DMS53 treated with DMSO at 0.1 percent for 48 hours (cell line): ENCODE measurements at regions not wholly inside any gene's neighbourhood (a gene's known extent, or its start where the extent isn't known, plus 50 kb on each side); places are given as distances from the start of the nearest gene placed in this dataset.

Experiments
- DNase-seq: peaks from one replicate; lab custom pipeline; 2025; ENCODE audit not compliant: unreplicated experiment; lab: John Stamatoyannopoulos, UW

DNA sequence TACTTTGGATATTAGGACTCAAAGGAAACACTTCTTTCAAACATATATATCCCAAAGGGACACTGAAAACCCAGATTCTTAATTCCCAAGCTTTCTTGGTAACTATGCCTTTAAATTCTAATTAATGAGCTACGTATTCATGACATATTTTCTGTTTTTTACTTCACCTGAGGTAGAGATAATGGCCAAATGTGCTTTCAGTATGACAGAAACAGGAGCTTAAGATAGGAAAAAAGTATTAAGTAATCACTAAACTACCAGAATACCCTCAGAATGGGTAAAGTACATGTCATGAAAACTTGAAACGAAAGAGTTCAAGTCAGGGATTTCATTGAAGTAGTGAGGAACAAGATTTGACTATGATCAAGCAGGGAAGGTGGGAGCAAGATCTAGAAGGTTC lies 478.5 kb downstream of the AGTPBP1 start:
- no peak for DNase-seq

DNA sequence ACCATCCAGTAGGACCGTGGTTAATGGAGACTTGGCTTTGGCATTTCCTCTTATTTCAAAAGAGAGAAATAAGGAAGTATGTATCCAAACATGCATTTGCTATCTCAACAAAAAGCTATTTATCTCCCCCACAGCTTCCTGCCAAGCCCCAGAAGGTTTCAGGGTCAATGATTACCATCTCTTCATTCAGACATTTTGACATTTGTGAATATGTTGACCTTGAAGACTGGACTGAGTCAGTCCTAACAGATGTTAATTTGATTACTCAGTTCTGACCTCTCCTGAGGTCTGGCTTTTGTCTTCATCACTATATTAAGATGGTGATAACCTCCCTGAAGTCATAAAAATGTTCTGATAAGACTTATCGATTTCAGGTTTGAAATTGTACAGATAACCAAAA lies 479.4 kb downstream of the AGTPBP1 start:
- DNase-seq, result no peak

DNA sequence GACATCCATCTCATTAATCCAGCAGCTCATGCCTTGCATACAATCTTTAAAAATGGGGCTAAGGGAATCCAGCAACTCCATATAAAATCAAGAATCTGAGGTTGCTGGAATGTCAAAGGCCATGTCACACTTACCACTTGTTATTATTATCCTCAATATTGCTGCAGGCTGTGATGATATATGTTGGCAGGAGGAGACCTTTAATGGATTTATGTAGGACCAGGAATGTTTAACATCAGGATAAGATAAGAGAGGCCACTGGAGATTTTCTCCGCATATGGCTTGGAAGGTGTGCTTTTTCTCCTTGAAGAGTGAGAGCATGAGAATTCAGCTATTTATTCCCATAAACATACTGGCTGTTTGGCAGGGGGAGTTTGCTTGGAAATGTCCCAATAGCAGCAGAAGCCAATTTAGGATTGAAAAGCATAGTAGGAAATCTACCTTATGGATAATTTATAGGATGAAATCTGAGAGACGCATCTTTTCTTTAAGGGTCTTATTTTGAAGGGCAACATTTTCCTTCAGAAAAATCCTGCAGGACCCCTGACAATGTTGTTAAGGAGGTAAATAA lies 481.4 kb downstream of the AGTPBP1 start:
- DNase-seq, result no peak

DNA sequence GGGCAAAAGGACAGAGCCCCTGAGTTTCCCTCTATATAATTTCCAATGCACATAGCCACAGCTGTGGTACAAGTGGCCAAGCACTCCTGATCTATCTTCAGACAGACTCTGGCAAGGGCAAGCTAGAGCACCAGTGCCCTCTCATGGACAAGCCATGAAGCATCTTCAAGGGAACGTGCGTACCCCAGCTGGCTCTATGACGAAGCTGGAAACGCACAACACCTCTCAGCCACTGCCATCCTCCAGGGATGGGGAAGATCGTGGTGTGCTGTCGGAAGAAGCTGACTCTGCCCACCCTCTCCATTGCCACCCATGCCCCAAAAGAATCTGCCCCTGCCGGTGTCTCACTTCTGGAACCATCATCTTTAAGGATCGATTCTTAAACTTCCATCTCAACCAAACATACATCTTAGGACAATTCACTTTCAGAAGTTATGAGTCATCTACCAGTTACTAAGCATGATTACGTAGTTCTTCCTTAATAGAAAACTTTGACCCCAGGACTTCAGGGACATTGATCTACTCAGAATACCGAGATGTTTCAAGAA lies 482.9 kb downstream of the AGTPBP1 start:
- DNase-seq, result no peak

DNA sequence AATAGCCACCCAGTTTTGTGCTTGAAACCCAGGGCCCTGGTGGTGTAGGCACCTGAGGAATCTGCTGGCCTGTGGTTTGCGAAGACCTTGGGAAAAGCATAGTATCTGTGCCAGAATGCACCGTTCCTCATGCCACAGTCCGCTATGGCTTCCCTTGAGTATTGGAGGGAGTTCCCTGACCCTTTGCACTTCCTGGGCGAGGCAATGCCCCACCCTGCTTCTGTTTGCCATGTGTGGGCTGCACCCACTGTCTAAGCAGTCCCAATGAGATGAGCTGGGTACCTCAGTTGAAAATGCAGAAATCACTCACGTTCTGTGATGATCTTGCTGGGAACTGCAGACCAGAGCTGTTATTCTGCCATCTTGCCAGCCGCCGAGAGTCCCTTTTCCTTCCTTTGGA lies 483.5 kb downstream of the AGTPBP1 start:
- no peak for DNase-seq

DNA sequence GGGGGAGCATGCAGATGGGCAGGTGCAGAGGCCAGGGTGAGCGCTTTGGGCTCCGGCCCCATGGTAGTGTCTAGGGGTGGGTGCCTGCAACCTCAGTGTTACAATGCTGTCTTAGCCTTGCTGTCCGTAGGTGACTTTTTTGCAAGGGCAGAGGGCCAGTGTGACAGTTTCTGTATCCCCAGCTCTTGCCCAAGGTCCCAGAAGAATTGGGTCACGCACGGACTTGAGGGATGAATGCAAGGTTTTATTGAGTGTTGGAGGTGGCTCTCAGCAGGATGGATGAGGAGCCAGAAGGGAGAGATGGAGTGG lies 492.5 kb downstream of the AGTPBP1 start:
- DNase-seq, result no peak

DNA sequence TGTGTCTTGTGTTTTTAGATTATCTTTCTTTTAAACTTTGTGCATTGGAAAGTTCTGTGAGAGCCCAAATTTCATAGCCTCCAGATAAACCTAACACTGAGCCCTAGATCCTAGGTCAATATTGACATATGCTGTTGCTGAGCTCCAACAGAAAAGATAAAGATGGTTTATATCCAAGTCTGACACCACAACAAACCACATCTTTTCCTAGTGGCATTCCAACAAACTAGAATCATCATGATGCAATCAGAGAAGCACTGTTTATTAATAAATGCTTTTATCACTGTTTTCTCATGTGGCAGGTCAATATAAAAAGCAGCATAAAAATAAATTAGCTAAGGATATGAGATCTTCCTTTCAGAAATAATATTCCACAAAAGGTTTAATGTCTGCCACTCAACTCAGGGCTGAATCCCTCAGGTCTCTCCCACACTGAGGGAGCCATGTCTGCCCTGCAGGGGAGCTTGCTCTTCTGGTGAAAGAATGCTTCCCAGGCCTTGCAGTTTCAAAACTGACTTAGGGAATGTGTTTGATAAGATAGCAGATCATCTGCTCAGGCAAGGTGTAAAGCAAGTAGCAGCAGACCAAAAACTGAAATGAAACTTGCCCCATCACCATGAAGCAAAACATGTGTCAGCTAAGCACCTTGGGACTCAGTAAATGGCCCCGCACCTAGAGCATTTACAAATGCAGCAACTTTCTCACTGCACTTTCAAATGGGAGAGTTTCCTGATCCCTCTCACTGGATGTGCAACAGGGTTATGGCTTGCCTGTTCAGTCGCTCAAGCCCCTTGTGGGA lies 493.0 kb downstream of the AGTPBP1 start:
- no peak for DNase-seq

DNA sequence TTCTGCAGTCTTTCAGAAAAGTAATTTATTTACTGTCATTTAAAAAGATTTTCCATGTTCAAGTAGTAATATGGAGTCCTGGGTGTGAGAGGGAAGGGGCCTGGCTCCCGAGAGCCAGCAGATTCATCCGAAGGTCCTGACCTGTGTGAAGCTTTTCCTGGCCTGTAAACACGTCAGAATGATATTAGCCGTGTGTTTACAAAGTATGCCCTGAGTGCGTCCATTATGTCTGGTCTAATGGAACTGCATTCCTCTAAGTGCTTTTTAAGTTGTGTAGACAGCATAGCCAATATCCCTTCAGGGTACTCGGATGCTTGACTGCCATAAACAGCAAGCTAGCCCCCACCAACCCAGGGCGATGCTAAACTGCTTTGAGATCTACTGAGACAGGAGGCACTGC lies 495.2 kb downstream of the AGTPBP1 start:
- no peak for DNase-seq

DNA sequence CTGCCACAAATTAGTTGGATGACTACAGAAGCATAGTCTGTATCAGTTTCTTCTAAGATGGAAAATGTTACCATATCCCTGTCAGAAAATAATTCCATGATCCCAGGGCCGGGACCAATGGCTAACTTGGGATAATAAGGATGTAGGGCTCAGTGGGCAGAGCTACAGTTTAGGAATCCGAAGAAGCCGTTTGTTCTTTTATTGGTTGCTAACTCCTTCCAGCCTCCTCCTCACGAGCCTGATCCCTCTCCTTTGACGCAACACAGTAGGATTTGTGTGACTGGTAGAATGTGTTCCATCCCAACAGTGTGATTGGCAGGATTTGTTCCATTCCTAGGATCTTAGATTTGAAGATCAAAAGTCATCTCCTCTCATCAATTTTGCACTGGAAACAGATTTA lies 496.9 kb downstream of the AGTPBP1 start:
- no peak for DNase-seq

DNA sequence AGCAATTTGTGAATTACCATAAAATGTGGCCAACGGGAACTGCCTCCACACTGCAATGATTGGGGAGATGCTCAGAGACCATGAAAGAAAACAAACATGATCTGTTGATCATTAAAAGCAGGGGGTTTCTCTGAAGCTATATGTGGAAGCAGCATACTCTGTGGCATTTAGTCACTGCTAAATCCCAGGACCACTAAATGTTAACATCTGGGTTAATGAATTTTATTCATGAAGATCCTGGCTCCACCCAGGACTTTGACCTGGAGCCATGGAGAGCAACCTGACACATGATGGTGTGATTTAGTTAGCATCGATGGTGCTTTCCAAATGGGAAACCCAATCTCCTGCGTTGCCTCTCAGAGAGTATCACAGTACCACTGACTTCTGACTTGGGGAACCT lies 497.8 kb downstream of the AGTPBP1 start:
- no peak for DNase-seq

DNA sequence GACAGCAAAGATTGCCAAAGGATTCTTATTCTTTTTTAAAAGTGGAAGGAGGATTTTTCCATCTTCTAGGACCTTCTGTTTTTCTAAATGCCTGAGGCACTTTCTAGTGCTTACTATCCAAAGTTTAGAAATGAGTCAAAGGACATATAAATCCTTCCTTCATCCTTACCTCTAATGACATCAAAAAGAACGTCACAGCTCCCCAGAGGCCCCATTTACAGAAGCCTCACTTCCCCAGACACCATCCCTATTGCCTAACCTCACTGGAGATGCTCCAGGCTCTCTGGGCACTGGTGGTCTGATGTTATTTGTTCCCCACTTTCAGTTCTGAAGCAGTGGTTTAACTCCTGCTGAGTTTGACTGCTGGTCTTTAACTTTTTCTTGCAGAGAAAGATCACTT lies 504.3 kb downstream of the AGTPBP1 start:
- DNase-seq, result no peak

DNA sequence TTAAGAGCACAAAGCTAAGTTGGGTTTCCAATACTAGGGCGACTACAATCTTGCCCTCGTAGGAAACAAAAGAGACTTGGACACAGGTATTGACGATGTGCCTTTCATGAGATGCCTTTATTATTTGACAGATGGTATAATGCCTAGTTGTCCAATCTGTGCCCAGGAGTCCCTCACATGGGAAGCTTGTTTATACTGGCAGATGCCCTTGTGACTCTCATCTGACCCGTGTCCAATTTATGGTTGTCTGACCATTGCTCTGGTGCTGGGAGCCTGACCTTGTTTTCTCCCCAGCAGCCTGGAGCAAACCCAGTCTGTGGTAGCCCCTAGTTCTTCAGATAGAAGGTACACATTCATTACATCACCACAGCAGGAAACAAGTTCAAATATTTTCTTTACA lies 511.7 kb downstream of the AGTPBP1 start:
- DNase-seq, result no peak

DNA sequence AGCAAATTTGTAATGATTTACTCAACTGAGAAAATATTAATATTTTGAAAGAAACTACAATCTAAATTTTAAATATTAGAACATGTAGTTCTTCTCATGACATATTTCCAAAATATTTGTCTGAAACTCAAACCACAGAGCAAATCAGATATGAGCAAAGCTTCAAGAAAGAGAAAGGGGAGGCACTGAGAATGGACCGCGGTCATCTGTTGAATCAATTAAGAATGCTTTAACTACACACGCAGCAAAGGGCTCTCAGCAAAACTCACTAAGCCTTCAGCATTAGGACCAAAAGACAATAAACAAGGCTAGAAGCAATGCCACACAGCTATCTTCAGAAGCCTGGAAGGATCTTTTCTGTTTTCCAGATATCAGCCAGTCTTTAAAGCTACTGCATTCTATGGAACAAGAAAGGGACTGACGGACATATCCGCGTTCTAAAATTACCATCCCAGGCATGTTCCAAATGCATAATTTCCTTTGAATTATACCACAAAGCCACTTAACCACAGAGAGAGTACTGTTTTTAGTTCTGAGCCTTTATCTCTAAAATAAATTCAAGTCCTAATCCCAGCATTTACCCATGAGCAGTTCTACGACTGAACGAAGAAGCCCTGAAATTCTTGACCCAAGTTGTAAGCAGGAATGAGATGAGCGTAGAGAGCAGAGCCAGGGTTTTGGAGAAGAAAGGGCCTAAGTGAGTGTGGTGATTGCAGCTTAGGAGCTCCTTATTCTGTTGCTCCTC lies 513.5 kb downstream of the AGTPBP1 start:
- DNase-seq, result no peak

DNA sequence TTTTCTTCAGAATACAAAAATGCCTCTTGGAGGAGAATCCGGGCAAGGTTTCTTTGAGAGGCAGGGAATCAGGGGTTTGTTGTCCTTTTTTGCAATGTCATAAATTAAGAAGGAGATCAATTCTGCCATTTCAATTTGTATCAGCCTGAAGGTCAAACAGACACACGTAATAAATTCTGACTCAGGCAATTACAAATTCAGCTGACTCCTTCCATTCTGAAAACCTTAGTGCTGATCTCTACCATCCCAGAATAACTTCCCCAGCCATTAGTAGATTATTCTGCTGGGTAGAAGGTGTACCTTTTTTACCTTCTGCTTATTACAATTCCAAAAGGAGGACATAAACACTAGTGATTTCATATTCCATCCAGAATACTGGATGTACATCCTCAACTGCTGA lies 516.6 kb downstream of the AGTPBP1 start:
- DNase-seq, result no peak

DNA sequence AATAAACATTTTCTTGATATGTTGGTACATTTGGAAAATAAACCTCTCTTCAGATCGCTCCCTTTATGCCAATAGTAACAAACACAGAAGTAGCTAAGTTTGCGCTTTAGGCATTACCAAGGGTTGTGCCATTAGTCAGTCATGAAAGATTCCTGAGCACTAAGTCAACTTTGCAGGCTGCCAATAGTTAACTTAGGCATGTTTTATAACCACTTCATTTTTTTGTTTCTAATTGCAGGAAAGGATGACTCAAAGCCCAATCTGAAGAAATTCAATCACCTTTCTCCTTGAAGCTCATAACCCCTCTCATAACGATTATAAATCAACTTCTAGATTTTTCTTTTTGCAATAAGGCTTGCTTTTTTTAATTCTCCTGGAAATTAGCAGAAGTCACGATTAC lies 517.0 kb downstream of the AGTPBP1 start:
- no peak for DNase-seq

DNA sequence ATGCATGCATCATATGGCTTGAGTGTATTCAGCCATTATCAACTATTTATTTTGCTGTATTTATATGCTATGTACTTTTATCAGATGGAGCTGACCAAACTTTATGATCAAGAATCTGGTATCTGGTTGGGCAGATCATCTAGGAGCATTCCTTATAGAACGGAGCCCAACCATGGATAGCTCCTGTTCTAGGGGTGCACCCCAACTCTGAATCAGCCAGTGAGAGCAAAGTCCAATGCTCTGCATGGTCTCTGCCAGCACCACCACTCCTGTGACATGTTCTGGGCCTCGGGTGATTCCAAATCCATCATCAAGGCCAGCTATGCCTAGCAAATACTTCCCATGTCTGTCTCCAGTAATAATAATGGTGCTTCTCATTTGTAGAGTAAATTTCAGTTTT lies 517.5 kb downstream of the AGTPBP1 start:
- DNase-seq, result no peak

DNA sequence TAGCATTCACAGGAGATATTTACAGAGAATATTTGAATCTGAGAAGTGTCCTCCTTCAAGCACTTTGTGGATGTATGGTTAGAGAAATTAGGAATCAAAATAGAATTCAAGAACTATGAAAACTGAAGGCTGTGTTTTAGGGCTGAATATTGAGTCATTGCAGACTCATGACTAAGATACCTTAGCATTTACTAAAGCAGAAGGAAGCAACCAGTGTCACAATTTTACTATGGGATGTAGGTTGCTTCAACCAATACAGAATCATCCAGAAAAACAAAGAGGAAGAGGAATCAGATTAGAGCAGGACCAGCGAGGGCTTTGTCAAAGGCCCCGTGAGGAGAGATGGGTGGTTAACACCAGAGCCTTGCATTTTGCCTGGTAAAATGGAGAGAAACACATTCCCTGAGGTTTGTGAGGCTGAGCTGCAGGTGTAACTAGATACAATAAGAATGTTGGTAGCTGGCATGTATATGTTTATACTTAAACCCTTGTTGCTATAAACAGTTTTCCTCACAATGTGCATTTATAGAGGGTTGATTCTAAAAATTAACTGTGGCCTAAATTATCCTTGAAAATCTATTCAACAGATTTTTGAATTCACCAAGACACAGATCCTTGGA lies 518.1 kb downstream of the AGTPBP1 start:
- no peak for DNase-seq

DNA sequence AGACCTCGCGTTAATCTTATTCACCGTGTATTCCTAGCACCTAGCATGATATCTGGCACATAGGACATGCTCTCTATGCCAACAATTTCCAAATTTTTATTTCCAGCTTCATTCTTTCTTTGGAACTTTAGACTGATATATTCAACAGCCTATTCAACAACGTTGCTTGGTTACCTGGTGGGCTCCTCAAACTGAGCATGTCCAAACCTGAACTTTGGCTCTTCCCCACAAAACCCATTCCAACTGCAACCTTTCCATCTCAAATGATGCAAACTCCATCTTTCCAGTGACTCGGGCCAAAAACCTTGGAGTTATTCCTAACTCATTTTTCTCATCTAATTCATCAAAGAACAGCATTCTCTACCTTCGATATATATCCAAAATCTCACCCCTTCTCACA lies 525.2 kb downstream of the AGTPBP1 start:
- no peak for DNase-seq

DNA sequence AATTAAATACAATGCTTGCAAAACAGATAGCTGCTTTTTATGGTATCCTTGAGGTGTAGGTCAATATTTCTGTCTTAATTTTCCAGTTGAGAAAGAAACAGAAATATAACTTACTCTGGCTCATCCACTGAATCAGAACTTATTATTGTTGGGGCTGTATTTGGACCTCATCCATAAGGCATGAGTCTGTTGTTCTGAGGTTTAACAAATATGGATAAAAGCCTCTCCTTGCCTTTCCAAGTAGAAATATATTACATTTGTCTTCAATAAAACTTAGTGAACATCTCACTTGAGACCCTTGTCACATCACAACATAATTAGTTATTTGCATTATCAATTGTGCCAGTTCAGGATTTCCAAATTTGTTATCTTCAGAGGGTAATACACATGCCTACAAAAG lies 525.8 kb downstream of the AGTPBP1 start:
- DNase-seq, result no peak

DNA sequence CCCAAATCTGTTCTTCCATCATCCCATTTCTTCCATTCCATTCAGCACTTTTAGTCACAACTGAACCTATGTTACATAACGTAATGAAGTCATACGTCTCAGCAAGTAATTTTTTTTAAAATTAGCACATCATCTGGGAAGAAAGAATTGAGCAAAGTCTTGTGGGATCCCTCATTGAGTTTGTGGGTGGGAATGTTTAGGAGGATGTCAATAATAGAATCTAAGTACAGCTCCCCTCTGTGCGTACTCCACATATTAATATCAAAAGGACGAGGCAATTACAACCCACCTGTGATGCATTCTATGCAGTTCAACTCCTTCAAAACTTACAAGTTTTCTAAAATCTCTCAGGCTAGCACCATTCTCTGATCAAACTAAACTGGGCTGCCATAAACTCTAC lies 526.3 kb downstream of the AGTPBP1 start:
- no peak for DNase-seq

DNA sequence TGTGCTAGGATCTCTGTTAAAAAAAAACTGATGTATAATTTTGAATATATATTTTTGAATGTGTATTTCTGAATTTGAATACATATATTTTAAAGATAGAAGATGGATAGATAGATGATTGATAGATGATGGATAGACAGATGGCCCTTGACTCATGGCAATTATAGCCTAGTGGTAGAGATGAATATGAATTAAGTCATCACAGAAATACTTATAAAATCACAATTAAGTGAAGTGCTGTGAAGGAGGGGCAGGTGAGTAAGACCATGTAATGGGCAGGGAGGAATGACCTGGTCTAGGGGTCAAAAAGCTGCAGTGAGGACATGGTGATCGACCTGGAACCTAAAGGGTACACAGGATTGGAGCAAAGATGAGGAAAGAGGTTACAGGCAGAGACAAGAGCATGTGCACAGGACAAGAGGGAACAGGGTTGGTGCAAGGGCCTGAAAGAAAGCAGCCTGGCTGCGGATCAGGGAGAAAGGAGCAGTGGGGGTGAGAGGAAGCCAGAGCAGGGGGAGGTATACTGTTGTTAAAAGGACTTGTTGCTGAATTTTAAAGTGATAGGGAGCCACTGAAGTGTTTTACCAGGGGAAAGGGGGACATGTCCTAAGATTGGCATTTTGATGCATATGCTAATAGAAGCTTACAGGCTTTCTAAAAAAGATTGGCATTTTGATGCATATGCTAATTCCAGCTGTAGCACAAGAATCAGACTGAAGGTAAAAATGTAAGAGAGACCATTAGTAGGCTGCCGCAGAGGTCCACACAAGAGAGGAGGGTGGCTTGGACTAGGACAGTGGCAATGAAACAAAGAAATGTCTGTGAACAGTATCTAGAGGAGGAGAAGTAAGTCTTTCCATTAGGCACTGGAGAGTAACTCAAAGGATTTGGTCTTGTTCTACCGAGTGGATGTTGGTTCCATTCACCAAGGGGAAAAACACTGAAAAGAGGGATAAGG lies 527.8 kb downstream of the AGTPBP1 start:
- DNase-seq, result no peak
